ENCODE measurements at regions not wholly inside any gene's neighbourhood (a gene's known extent, or its start where the extent isn't known, plus 50 kb on each side); places are given as distances from the start of the nearest gene placed in this dataset.

DNA sequence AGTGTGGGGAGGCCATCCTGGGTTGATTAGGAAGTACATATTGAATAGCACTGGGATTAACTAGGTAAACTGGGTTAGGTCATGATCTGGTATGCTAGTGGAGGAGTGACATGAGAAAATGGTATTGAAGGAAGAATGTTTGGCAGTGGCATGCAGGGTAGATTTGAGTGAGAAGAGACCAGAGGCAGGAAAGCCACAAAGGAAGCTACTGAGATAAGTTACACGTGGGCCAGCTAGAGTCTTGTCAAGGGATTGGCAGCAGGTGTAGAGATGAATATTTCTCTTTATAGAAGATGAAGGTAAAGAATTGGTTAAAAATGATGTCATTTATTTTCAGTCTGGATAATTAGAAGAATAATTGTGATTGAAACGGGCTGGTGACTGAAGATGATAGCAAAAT lies 91.0 kb upstream of the TPRG1 start:
- TF ChIP-seq, protein P1, sequence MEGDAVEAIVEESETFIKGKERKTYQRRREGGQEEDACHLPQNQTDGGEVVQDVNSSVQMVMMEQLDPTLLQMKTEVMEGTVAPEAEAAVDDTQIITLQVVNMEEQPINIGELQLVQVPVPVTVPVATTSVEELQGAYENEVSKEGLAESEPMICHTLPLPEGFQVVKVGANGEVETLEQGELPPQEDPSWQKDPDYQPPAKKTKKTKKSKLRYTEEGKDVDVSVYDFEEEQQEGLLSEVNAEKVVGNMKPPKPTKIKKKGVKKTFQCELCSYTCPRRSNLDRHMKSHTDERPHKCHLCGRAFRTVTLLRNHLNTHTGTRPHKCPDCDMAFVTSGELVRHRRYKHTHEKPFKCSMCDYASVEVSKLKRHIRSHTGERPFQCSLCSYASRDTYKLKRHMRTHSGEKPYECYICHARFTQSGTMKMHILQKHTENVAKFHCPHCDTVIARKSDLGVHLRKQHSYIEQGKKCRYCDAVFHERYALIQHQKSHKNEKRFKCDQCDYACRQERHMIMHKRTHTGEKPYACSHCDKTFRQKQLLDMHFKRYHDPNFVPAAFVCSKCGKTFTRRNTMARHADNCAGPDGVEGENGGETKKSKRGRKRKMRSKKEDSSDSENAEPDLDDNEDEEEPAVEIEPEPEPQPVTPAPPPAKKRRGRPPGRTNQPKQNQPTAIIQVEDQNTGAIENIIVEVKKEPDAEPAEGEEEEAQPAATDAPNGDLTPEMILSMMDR (IDR thresholded peaks at IDR 0.05; ENCODE audit: low read length) = no peak
- no peak for TF ChIP-seq EZH2 (optimal IDR thresholded peaks at IDR 0.05; ENCODE audit: low read depth, low read length)
